Duodenal mucosa (tissue), 2 donors: ENCODE measurements at regions not wholly inside any gene's neighbourhood (a gene's known extent, or its start where the extent isn't known, plus 50 kb on each side); places are given as distances from the start of the nearest gene placed in this dataset.

Source experiments
- H3K27ac ChIP-seq: one replicate; pipeline ENCODE4 v1.7.0; 2013; ENCODE audit warnings: low read depth, low read length
- H3K27me3 ChIP-seq, 2 donors: one replicate each; pipeline ENCODE4 v1.7.0; 2013; ENCODE audit warnings: low read length in 2 of 2, control low read depth in 1 of 2; ENCODE audit not compliant: insufficient read depth in 2 of 2, control insufficient read depth in 1 of 2
- H3K36me3 ChIP-seq, 2 donors: one replicate each; pipeline ENCODE4 v1.7.0; 2013; ENCODE audit warnings: low read length in 2 of 2, control low read depth in 1 of 2; ENCODE audit not compliant: insufficient read depth in 2 of 2, control insufficient read depth in 1 of 2
- H3K4me1 ChIP-seq, 2 donors: one replicate each; pipeline ENCODE4 v1.7.0; 2013; ENCODE audit warnings: low read length in 2 of 2, control low read depth in 1 of 2; ENCODE audit not compliant: insufficient read depth in 2 of 2, control insufficient read depth in 1 of 2
- H3K4me3 ChIP-seq, 2 donors: one replicate each; pipeline ENCODE4 v1.7.0; 2013; ENCODE audit warnings: low read length in 2 of 2, low read depth in 1 of 2
- H3K9ac ChIP-seq, 2 donors: one replicate each; pipeline ENCODE4 v1.7.0; 2013; ENCODE audit warnings: low read length in 2 of 2, low read depth in 1 of 2
- H3K9me3 ChIP-seq, 2 donors: one replicate each; pipeline ENCODE4 v1.7.0; 2013; ENCODE audit warnings: low read length in 2 of 2, control low read depth in 1 of 2; ENCODE audit not compliant: control insufficient read depth in 1 of 2

- no peaks in the 10 kb centered on the region for H3K27me3 ChIP-seq
- H3K27ac ChIP-seq: no peak overlapping the region
- no peak overlapping the region for H3K9ac ChIP-seq
- peaks cover 62 to 72% of the 10 kb centered on the region in 2 donors for H3K4me1 ChIP-seq
- no peaks in the 10 kb centered on the region for H3K36me3 ChIP-seq
- H3K9me3 ChIP-seq: no peaks in the 10 kb centered on the region
- no peak overlapping the region for H3K4me3 ChIP-seq
These were observed 94.0 kb upstream of the ITGA6 start for GRCh38 chr2:172333235-172333977.

DNA sequence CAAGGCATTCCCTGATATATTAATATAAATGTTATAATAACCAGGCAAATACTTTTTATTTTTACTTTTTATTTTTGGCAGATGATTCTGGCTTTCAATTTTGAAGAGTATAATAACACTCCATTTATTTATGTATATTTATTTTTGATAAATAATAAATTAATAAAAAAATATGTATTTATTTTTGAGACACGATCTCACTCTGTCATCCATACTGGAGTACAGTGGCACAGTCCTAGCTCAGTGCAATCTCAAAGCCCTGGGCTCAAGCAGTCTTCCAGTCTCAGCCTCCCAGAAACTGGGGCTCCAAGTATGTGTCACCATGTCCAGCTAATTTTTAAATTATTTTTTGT is 93.4 kb upstream of the ITGA6 start:
- H3K27me3 ChIP-seq: no peaks in the 10 kb centered on the region
- H3K36me3 ChIP-seq: no peaks in the 10 kb centered on the region
- no peak overlapping the region for H3K9ac ChIP-seq
- peaks cover 62 to 68% of the 10 kb centered on the region in 2 donors for H3K4me1 ChIP-seq
- H3K4me3 ChIP-seq: no peak overlapping the region
- H3K9me3 ChIP-seq: no peaks in the 10 kb centered on the region
- no peak overlapping the region for H3K27ac ChIP-seq

DNA sequence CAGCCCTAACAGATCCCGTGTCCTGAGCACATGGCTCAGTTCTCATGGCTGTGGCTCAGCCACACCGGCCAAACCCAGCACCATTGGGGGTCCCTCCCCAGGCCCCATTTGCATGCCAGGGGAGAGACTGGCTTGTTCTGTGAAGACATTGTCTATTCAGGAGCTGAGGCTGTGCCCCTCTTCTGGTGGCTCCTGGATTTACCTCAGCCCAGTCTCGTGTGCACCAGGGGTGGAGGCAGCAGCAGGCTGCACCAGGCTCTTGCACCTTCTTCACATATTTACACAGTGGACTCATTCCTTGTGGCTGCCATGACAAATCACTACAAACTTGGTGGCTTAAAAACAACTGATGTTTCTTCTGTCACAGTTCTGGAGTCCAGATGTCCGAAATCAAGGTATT is 92.4 kb upstream of the ITGA6 start:
- H3K4me1 ChIP-seq: peaks cover 64 to 68% of the 10 kb centered on the region in 2 donors
- no peaks in the 10 kb centered on the region for H3K36me3 ChIP-seq
- H3K9ac ChIP-seq: peak overlapping the region in 1 of 2 donors; percentile 12

DNA sequence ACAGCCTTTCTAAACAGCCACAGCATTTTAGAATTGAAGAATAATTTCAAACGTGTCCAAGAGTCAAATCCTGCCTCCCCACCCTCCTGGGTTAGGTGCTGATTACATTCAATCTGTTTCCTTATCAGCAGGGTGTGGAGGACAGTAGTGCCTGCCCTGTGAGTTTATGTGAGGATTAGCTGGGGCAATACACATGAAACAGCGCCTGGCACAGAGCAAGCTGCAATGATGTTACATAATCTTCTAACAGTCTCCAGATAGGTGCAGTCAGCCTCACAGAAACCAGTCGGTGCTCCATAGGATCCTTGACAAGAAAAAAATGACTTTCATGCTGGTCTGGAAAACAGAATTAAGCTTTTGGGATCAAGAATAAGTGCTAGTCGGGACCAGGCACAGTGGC is 91.7 kb upstream of the ITGA6 start:
- H3K4me3 ChIP-seq: no peak overlapping the region
- H3K9ac ChIP-seq: peak overlapping the region in 1 of 2 donors; percentile 12
- no peaks in the 10 kb centered on the region for H3K27me3 ChIP-seq
- no peaks in the 10 kb centered on the region for H3K9me3 ChIP-seq
- no peaks in the 10 kb centered on the region for H3K36me3 ChIP-seq
- H3K27ac ChIP-seq: no peak overlapping the region
- H3K4me1 ChIP-seq: peaks cover 64 to 65% of the 10 kb centered on the region in 2 donors

More for the DNA sequence above, 92.4 kb upstream of the ITGA6 start:
- H3K9me3 ChIP-seq: no peaks in the 10 kb centered on the region
- no peaks in the 10 kb centered on the region for H3K27me3 ChIP-seq
- no peak overlapping the region for H3K4me3 ChIP-seq
- no peak overlapping the region for H3K27ac ChIP-seq

DNA sequence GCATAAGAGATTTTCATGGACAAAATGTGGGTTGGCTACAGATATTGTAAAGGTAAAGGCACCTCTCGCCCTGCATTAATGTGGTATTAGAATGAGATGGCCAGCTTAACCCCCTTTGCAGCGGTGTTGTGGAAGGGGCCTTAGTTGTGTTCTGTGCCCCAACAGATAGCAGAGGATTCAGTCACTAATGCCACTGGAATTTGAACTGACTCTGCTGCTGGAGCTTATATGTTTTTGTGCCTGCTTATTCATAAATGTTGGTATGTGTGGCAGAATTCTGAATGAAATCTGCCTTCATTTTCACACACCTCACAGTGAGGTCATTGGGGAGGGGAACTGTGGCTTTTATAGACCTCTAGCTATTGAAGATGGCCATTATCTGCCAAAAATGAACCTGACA is 90.7 kb upstream of the ITGA6 start:
- Histone ChIP-seq H3K9me3 (no peaks in the 10 kb centered on the region), H3K4me1 (peaks cover 60 to 63% of the 10 kb centered on the region in 2 donors), H3K9ac (no peak overlapping the region), H3K27me3 (no peaks in the 10 kb centered on the region), H3K36me3 (no peaks in the 10 kb centered on the region), H3K27ac (no peak overlapping the region), H3K4me3 (no peak overlapping the region)

DNA sequence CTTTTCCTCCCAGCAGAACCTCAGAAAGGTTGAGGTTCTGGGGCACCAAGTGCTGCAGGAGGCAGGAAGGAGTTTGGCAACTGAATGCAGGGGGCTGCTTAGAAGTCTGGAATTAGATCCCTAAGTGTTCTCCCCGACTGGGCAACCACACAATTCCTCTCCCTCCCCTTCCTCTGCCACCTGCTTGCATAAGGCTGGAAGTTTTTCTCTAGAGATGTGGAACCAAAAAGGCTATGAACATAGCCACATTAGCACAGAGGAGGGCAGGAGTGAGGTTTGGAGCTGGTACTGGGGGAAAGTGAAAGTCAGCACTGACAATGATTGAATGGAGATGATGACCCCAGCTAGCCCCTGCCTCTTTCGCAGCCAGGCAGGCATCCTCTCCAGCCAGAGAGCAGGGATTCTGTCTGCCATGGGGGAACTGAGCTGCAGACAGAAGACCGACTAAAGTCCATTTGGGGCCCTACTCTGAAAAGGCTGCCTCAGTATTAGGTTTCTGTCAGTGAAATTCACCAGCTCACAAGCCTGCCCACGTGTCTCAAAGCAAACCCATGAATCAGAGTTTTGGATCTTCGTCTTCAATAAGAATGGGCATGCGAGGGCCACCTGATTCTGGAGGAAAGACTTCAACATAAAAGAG is 87.9 kb upstream of the ITGA6 start:
- Histone ChIP-seq H3K9ac (peak overlapping the region; percentile 12 to 44), H3K36me3 (no peaks in the 10 kb centered on the region), H3K27ac (peak overlapping the region; percentile 55)

DNA sequence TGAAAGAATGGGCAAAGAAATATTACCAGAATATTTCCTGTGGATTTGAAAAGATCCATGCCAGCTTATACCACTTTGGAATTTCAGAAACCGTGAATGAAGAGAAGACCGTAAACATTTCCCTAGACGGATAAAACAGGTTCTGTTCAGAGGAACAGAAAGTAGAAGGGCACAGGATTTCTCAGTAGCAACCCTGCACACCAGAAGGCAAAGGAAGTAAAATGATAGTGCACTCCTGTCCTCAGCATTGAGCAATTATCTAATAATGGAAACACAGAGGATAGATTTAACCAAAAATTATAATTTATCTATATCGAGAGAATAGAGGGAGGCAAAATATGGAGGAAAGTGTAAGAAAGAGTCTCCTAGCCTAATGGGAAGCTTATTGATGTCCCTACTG is 87.0 kb upstream of the ITGA6 start:
- Histone ChIP-seq H3K4me1 (peaks cover 47 to 56% of the 10 kb centered on the region in 2 donors), H3K27ac (peak overlapping the region; percentile 72), H3K9ac (peak overlapping the region; percentile 8 to 44), H3K4me3 (peak overlapping the region; percentile 7 to 51), H3K36me3 (no peaks in the 10 kb centered on the region), H3K27me3 (no peaks in the 10 kb centered on the region), H3K9me3 (peaks cover 5 to 6% of the 10 kb centered on the region in 2 donors)

More for the DNA sequence above, 87.9 kb upstream of the ITGA6 start:
- Histone ChIP-seq H3K4me1 (peaks cover 54 to 64% of the 10 kb centered on the region in 2 donors), H3K4me3 (peak overlapping the region in 1 of 2 donors; percentile 32), H3K27me3 (no peaks in the 10 kb centered on the region), H3K9me3 (peaks cover 5% of the 10 kb centered on the region in 2 donors)

- Histone ChIP-seq H3K27me3 (no peaks in the 10 kb centered on the region), H3K4me1 (peaks cover 32 to 47% of the 10 kb centered on the region in 2 donors), H3K9ac (peak overlapping the region in 1 of 2 donors; percentile 12), H3K36me3 (no peaks in the 10 kb centered on the region), H3K27ac (peak overlapping the region; percentile 37), H3K9me3 (peaks cover 5 to 6% of the 10 kb centered on the region in 2 donors), H3K4me3 (no peak overlapping the region)
These were observed 85.3 kb upstream of the ITGA6 start for GRCh38 chr2:172342078-172342477.

DNA sequence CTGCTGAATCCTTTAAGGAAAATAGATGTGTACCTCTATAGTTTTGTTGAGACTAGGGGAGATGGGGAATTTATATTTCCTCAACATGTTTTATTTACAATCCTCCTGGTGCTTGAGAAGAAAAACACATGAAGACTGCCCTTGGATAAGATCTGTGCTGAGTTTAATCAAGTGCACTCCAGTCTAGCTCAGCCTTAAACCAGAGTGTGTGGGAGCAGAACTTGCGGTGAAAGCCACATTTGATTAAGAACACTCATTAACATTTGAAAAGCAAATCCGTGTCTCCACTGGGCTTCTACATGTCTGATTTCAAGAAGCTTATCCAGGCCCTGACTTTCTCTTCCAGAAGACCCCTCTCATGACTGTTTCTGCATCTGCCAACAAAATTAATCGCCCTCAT is 84.8 kb upstream of the ITGA6 start:
- no peak overlapping the region for H3K27ac ChIP-seq
- H3K4me1 ChIP-seq: peaks cover 28 to 42% of the 10 kb centered on the region in 2 donors
- no peaks in the 10 kb centered on the region for H3K36me3 ChIP-seq
- no peak overlapping the region for H3K4me3 ChIP-seq
- H3K9ac ChIP-seq: peak overlapping the region in 1 of 2 donors; percentile 21
- H3K27me3 ChIP-seq: no peaks in the 10 kb centered on the region
- peaks cover 5 to 6% of the 10 kb centered on the region in 2 donors for H3K9me3 ChIP-seq

DNA sequence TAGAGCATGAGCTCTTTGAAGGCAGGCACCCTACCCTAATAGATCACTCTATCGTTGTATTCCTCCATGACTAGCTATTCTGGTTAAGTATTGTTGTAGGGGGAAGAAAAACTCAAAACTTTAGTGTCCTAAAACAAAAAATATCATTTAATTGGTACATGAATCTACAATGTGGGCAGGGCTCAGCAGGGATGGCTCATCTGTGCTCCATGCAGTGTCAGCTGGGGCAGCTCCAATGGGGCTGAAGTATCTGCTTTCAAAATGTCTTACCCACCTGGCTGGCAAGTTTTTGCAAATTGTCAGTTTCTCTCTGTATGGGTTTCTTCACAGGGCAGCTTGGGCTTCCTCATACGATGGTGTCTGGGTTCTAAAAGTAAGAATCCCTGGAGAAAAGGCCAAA is 83.2 kb upstream of the ITGA6 start:
- Histone ChIP-seq H3K9me3 (peaks cover 5 to 6% of the 10 kb centered on the region in 2 donors), H3K4me3 (no peak overlapping the region), H3K9ac (no peak overlapping the region), H3K27me3 (no peaks in the 10 kb centered on the region), H3K27ac (no peak overlapping the region), H3K36me3 (no peaks in the 10 kb centered on the region), H3K4me1 (peaks cover 20 to 37% of the 10 kb centered on the region in 2 donors)
